GM21723 (cell line): ENCODE measurements at regions not wholly inside any gene's neighbourhood (a gene's known extent, or its start where the extent isn't known, plus 50 kb on each side); places are given as distances from the start of the nearest gene placed in this dataset.

Experiments used
- ATAC-seq: cut with Tn5 transposase; IDR thresholded peaks from one replicate; pipeline ENCODE4 v1.9.1; 2021; ENCODE audit warnings: mild to moderate bottlenecking, moderate library complexity; ENCODE audit not compliant: unreplicated experiment

GRCh38 chr13:83618966-83619365, 263.3 kb downstream of the SLITRK1 start:
- ATAC-seq = no peak

GRCh38 chr13:83613524-83613923, 268.8 kb downstream of the SLITRK1 start:
- ATAC-seq = no peak

DNA sequence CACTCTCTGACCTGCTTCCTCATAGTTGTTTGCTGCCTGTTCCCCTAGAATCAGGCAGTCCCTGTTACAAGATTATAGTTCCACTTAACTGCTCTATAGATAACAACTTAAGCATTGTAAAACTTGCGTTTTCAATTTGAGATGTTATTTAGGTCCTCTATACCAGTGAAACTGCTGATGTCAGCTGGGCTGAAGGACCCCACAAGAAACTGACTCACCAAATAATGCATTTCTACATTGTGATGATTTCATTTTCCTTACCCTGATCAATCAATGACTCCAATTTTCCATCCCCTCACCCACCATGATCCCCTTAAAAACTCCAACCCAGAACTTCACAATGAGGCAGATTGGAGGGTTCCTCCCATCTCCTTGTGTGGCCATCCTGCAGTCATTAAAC, 280.7 kb downstream of the SLITRK1 start:
- ATAC-seq = no peak

DNA sequence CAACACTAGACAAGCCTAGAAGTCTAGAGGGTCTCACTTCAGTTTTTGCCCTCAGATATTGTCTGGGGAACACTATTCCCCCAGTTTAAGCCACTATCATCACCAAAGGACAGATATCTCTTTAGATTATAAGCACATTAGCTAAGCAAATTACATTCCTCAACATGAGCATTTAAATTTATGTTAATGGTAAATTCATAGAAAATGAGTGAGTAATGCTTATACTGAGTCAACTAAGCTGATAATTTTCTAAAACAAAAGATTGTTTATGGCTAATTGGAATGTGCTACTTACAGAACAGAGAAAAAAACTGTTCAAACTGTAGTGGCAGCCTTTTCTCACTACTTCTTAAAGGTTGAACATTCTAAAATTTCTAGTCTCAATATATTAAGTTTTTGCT, 290.2 kb downstream of the SLITRK1 start:
- ATAC-seq = no peak

DNA sequence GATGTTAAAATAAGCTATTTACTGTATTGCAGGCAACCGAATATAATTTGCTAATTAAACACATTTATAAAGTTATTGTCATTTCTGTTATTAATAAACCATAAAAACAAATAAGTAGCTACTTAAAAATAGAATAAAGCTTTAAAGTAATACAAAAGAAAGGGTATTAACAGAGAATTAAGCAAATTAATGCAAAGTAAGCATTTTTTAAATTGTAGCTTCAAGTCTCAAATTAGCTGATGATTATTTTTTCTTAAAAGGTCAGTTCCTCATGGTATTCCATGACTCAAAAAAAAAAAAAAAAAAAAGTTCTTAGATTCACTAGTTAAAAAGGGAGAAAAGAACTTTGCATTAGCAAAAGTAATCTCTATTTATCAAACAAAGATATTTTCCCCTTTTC, 292.5 kb downstream of the SLITRK1 start:
- no peak for ATAC-seq

DNA sequence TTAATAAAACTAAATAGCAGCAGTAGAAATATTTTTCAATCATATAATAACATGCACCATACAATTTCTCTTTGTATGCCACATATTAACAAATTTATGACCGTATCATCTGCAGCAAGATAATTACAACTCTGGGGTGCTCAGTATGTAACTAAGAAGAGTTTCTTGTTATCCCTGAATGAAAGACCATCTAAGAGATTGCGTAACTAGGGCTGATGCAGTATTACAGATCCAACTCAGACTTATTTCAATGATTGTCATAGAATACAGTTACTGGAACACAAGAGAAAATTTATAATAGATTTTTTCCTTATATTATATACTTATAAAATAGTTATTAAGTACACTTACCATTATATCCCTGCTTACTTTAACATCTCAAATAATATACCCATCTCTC, 305.1 kb downstream of the SLITRK1 start:
- no peak for ATAC-seq

DNA sequence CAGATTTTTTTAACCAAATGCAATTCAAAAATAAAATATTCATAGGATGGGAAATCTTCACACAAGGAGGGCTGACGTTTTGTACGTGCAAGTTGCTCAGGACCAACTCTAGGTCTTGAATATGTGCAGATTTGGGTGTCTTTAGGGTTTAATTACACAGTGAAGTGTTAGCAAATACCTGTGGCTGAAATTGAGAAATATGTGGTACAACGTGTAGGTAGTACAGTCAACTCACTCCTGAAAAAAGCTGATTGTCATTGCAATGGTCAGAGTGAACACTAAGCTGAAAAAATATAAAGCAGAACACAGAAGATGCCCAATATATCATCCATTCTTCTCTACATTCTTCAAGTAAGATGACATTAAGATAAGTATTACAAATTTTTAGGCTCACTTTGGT, 314.3 kb downstream of the SLITRK1 start:
- ATAC-seq = no peak

GRCh38 chr13:83563499-83563898, 318.8 kb downstream of the SLITRK1 start:
- ATAC-seq = no peak

DNA sequence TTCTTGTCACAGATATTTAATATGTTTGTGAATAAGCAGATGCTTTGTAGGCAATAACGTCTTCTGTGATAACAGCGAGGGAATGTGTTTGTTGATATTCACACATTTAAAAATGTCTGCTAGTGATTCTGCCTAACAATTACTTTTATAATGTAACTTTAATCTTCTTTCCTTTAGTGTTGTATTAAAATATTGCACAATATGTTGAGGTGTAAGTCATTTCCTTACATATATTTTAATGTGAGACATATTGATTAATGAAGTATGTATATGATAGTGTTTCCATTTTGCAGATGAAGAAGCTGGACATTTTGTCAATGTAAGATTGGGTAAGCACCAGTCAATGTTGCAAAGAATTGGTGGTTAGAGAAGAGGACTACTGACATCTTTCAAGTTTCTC, 324.4 kb downstream of the SLITRK1 start:
- no peak for ATAC-seq

GRCh38 chr13:83549671-83550070, 332.6 kb downstream of the SLITRK1 start:
- ATAC-seq = no peak

- ATAC-seq = no peak
Measured at GRCh38 chr13:83547043-83547442, 335.2 kb downstream of the SLITRK1 start.

GRCh38 chr13:83546476-83546875, 335.8 kb downstream of the SLITRK1 start:
- no peak for ATAC-seq

DNA sequence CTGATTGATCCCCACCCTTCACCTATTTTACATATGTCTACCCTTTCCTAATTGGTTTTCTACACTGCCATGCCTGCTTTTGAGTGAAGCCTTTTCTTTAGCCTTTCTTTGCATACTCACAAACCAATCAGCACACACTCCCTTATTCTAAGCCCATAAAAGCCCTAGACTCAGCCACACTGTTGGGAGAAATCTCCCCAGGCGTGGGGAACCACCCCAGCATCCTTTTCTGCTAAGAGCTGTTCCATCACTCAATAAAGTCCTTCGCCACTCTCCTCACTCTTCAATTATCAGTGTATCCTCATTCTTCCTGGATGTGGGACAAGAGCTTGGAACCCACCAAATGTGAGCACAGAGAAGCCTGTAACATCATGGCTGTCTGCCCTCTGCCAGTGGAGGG, 343.6 kb downstream of the SLITRK1 start:
- ATAC-seq = no peak

DNA sequence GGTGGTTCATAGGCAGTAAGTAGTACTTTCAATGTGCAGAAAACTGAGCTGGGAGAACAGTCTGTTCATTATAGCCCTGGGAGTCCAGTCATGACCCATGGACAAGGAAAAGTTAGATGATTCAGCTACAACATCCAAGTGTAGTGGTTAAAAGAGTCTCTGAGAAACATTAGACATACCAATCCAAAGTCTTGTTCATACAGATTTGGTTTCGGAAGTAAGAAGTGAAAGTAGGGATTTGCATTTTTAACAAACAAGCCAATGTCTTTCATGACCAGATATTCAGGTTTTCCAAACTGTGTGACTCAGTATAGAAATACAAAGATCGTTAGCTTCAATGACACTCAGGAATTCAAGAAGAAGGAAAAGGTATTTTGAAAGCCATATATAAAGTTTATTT, 345.3 kb downstream of the SLITRK1 start:
- no peak for ATAC-seq

DNA sequence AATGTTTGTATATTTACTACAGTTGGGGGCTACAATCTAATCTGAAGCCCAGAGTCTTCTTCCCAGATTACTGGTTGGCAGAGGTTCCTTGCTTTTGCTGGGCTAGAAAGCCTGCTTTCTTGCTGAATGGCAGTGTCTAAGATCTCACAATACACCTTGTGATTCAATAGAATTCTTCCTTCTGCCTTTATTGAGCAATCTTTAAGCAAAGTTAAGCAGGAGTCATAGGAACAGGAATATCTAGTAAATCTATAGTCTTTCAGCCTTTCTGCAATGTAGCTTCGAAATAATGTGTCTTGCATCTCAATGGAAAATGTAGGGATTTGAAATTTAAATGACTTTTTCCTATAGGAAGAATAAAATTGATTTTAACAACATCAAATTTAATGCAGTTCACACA, 346.1 kb downstream of the SLITRK1 start:
- ATAC-seq = no peak

DNA sequence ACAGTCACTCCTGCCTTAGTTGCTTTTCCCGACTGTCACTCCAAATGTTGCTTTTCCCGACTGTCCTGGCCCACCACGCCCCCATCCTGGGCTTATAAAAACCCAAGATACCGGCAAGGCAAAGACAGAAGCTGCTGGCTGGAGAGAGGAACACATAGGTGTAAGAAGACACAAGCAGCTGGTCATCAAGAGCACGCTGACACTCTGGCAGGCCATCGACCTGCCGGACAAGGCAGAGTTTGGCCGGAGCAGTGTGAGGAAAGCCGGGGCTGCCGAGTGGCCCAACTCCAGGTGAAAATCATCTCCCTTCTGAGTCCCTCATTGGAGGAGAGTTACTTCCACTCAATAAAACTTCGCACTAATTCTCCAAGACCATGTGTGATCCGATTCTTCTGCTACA, 349.5 kb downstream of the SLITRK1 start:
- ATAC-seq = no peak

DNA sequence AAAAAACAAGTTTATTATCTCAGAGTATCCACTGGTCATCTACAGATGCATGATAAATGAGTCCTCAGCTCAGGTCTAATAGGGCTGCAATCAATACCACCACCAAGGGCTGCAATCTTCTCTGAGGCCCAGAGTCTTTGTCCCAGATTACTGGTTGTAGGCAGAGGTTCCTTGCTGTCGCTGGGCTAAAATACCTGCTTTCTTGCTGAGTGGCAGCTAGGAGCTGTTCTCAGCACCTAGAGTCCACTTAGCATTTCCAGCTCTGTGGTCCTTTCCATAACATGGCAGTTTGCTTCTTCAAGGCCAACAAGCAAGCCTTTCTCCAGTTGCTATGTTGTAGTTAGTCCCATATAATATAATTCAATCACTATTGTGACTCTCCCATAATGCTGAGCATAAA, 351.3 kb downstream of the SLITRK1 start:
- no peak for ATAC-seq

- ATAC-seq = no peak
Measured at GRCh38 chr13:83516781-83517180, 365.5 kb downstream of the SLITRK1 start.

GRCh38 chr13:83515268-83516015, 366.8 kb downstream of the SLITRK1 start:
- no peak for ATAC-seq

- no peak for ATAC-seq
Measured at GRCh38 chr13:83508771-83509301, 373.4 kb downstream of the SLITRK1 start.

- ATAC-seq = no peak
Measured at GRCh38 chr13:83503424-83503823, 378.9 kb downstream of the SLITRK1 start.

DNA sequence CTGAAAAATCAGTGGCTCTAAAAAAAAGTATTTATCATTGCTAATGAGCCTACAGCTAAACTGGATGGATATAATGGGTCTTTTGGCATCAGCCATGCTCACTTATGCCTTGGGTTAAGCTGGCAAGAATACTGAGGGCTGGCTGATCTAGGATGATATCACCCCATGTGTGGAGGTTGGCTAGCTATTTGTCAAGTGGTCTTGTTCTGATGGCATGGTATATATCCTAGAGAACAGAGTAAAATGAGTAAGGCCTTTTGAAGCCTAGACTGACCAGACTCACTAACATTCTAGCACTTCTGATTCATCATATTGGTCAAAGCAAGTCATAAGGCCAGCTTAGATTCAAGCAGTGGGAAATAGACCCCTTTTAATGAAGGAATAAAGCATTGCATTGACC, 383.0 kb downstream of the SLITRK1 start:
- ATAC-seq = no peak
